Head of caudate nucleus (tissue), 42 donors: ENCODE measurements at regions not wholly inside any gene's neighbourhood (a gene's known extent, or its start where the extent isn't known, plus 50 kb on each side); places are given as distances from the start of the nearest gene placed in this dataset.

Experiments
- DNase-seq, 42 donors: peaks; one replicate each; pipeline versions ENCODE4 v3.0.0 to v3.0.0-alpha.2; 2020 to 2021; ENCODE audit warnings: mixed read lengths in 7 of 42
- intact Hi-C: fragments of 100-400 bp; cut with DNase I; formaldehyde crosslinking; loops from one replicate; pipeline ENCODE4 v1.15.0; 2022

DNA sequence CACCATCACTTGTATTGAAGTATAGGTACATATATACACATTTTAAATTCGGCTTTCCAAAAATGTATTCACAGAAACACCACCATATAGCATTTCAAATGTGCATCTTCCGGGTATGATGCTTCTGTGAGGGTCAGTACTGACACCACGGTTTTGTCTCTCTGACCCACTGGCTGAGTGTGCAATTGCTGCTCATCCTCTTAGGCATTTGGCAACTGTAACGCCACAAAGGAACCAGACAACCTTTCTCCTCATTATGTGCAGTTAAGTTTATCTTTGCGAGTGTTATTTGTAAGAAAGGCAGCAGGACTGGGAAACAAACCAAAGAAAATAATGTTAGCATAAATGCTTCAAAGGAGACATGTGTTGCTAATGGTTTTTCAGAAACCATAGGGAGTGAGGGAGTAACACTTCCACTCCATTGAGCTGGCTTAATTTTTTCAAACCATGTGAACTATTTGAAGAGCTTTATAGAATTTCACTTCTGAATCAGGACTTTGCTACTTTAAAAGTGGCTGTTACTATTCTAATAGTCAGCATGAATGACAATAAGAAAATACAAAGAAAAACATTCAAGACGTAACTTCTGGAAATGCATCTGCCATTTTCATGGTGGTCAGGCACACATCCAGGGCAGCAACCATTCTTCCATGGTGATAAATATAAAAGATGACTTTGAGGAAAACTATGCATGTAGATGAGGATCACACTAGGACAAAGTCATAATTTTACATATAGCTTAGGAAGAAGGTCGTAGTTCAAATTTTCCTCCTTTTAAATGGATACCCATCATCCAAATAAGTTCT is 423.3 kb downstream of the MZT1 start:
- intact Hi-C loops: no loop called here
- no peak for DNase-seq

- intact Hi-C loops: no loop called here
- DNase-seq: no peak
These were observed 429.2 kb upstream of the DACH1 start for GRCh38 chr13:72296246-72296645.

DNA sequence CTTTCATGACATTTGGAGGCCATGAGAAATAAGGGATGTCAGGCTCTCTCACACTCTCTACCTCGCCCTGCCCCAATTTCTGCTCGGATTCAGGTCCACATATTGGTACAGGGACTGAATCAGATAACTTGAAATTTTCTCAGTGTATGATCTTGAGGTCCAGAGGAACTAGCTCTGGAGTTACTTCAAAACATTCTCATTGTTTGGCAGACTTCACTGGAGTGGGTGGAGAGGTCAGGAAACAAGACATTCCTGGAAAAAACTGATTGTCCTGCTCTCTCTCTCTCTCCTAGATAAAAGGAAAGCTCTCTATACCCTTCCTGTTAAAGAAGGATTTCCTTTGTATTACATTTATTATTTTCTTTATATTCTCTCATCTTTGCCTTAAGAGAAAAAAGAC is 428.1 kb upstream of the DACH1 start:
- DNase-seq: no peak
- intact Hi-C loops: no loop called here

GRCh38 chr13:72293206-72293605 is 426.2 kb upstream of the DACH1 start:
- intact Hi-C loops: no loop called here
- DNase-seq: no peak

GRCh38 chr13:72290962-72291681 is 424.1 kb upstream of the DACH1 start:
- DNase-seq: no peak
- intact Hi-C loops: no loop called here

DNA sequence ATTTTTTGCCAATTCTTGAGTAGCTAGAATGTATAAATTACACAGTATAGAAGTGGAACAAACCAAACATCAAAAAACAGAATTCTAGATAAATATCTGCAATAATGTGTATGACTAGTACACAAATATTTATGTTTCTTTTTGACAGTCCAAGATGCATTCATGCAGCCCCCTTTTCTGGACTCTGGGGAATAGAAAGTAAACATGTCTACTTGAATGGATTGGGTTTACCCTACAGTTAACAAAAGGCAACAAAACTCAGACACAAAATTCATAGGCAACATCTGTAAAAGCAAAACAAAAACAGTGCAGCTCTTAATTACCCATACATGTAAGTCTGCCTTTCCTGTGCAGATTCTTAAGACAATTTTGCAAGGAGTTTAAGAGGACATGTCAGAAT is 419.4 kb upstream of the DACH1 start:
- no peak for DNase-seq
- intact Hi-C loops: no loop called here

DNA sequence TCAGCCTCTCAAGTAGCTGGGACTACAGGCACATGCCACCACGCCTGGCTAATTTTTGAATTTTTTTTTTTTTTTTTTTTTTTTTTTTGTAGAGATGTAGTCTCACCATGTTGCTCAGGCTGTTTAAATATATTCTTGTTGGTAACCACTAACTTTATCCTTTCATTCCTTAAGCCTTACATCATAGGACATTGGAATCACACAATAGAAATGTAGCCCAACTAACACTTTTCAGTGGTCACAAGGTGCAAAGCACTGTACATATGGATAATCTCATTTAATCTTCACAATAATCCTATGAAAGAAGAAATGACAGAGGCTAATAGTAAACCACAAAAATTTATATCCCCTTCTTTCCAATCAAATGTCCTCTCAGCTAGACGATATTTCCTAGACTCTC is 417.8 kb upstream of the DACH1 start:
- DNase-seq: no peak

GRCh38 chr13:72261732-72262131 is 394.7 kb upstream of the DACH1 start:
- intact Hi-C loops: no loop called here
- DNase-seq: no peak

More for the DNA sequence above, 417.8 kb upstream of the DACH1 start:
- intact Hi-C loops: no loop called here

DNA sequence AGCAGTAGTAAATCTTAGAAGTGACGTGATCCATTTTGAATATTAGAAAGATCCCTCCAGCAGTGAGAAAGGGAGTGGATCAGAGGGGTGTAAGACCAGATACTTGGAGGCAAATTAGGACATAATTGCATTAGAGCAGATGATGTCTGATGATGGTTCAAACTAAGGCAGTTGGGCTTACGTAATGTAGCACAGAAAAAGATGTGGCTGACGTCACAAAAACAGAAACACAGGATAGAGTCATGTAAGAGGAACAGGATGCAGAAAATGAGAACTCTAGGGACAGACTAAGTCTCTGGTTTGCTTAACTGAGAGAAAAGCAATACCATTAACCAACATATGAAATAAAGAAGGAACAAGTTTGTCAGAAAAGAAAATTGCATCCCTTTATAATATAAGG is 392.5 kb upstream of the DACH1 start:
- intact Hi-C loops: no loop called here
- no peak for DNase-seq

GRCh38 chr13:72258340-72258981 is 391.5 kb upstream of the DACH1 start:
- peak in 2 of 42 donors; percentile 3 to 16 for DNase-seq
- intact Hi-C loops: no loop called here

- DNase-seq: peak in 40 of 42 donors; percentile 4 to 76 (median 40)
- intact Hi-C loops: no loop called here
These were observed 388.9 kb upstream of the DACH1 start for GRCh38 chr13:72255908-72256307.

- intact Hi-C loops: no loop called here
- no peak for DNase-seq
These were observed 386.8 kb upstream of the DACH1 start for GRCh38 chr13:72253754-72254153.

GRCh38 chr13:72246396-72246795 is 379.4 kb upstream of the DACH1 start:
- intact Hi-C loops: no loop called here
- DNase-seq: no peak

- intact Hi-C loops: no loop called here
These were observed 377.8 kb upstream of the DACH1 start for GRCh38 chr13:72244788-72245187.

DNA sequence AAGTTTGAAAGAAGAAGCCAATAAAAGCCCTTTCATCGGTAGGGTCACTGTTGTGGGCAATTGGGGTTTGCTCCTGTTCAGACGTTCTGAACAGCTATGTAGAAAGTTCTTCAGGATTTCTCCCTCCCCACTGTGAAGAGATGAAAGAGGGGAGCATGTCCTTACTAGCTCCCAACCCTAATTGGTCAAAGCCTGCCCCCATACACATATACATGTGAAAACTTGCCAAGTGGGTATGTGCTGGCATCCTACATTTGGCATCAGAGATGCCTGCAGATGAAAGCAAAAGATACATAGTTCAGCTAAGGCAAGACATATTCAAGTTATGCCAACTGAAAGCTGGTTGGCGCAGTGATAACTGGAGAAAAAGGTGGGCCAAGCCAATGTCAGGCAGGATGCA is 363.1 kb upstream of the DACH1 start:
- intact Hi-C loops: no loop called here
- DNase-seq: no peak

More at GRCh38 chr13:72244788-72245187, 377.8 kb upstream of the DACH1 start:
- no peak for DNase-seq

GRCh38 chr13:72229067-72229466 is 362.1 kb upstream of the DACH1 start:
- intact Hi-C loops: no loop called here
- DNase-seq: no peak

GRCh38 chr13:72221276-72221962 is 354.4 kb upstream of the DACH1 start:
- intact Hi-C loops: no loop called here
- DNase-seq: peak in 13 of 42 donors; percentile 3 to 32 (median 11)

- intact Hi-C loops: no loop called here
These were observed 352.0 kb upstream of the DACH1 start for GRCh38 chr13:72218966-72219365.

DNA sequence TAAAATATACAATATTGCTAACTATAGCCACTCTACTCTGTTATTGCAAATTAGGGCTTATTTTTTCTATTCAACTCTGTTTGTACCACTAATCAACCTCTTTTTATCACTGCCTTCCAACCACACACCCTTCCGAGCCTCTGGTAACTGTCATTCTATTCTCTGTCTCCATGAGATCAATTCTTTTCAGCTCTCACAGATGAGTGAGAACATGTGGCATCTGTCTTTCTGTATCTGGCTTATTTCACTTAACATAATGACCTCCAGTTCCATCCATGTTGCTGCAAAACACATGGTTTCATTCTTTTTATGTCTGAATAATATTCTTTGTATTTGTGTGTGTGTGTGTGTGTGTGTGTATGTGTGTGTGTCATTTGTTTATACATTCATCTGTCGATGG is 350.1 kb upstream of the DACH1 start:
- no peak for DNase-seq
- intact Hi-C loops: no loop called here

More at GRCh38 chr13:72218966-72219365, 352.0 kb upstream of the DACH1 start:
- no peak for DNase-seq
